Epithelial cell of proximal tubule (primary cell): ENCODE measurements at regions not wholly inside any gene's neighbourhood (a gene's known extent, or its start where the extent isn't known, plus 50 kb on each side); places are given as distances from the start of the nearest gene placed in this dataset.

ENCODE experiments used
- DNase-seq: peaks from one replicate; pipeline ENCODE4 v3.0.0-alpha.2; 2011; ENCODE audit warnings: low read depth
- H3K4me3 ChIP-seq: 2 replicates; pipeline ENCODE4 v1.5.1; 2011; ENCODE audit warnings: low read depth, mild to moderate bottlenecking, low read length
- TF ChIP-seq, protein P1 (sequence below): conservative IDR thresholded peaks from 2 replicates; pipeline ENCODE4 v1.5.1; 2012; ENCODE audit warnings: low read depth, mild to moderate bottlenecking, low read length

DNA sequence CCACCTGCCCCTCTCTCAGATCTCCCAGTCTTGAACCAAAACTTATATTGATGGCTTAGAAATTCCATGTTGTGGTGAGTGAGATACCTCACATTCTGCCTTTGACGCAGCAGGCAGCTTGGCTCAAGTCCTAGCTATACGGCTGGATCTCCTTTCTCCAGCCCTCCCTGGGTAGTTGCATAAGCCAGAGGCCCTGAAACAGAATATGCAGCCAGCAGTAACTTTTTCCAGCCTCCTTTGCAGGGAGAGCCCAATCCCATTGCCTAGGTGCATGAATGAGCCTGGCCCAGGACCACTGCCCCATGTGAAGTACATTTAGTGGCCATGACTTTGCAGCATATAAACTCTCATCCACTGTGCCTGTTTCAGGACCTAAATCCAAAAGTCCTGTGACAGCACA lies 202.2 kb upstream of the CDYL start:
- TF ChIP-seq, protein P1, sequence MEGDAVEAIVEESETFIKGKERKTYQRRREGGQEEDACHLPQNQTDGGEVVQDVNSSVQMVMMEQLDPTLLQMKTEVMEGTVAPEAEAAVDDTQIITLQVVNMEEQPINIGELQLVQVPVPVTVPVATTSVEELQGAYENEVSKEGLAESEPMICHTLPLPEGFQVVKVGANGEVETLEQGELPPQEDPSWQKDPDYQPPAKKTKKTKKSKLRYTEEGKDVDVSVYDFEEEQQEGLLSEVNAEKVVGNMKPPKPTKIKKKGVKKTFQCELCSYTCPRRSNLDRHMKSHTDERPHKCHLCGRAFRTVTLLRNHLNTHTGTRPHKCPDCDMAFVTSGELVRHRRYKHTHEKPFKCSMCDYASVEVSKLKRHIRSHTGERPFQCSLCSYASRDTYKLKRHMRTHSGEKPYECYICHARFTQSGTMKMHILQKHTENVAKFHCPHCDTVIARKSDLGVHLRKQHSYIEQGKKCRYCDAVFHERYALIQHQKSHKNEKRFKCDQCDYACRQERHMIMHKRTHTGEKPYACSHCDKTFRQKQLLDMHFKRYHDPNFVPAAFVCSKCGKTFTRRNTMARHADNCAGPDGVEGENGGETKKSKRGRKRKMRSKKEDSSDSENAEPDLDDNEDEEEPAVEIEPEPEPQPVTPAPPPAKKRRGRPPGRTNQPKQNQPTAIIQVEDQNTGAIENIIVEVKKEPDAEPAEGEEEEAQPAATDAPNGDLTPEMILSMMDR, result no peak
- no peak overlapping the region for H3K4me3 ChIP-seq
- no peak for DNase-seq

DNA sequence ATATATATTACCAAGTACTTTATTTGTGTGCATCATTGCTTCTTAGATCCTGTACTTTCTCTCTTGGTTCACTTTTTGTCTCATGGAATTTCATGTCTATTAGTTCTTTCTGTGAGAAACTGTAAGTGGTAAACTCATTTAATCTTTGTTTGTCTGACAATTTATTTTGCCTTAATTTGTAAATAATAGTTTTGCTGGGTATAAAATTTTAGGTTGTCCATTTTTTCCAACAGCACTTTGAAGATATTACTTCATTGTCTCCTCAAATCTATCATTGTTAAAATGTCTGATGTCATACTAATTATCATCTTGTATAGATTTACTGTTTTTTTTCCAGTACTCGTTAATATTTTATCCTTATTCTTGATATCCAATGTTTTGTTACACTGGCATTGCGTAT lies 205.2 kb upstream of the CDYL start:
- no peak overlapping the region for H3K4me3 ChIP-seq
- no peak for DNase-seq
- TF ChIP-seq, protein P1, result no peak

DNA sequence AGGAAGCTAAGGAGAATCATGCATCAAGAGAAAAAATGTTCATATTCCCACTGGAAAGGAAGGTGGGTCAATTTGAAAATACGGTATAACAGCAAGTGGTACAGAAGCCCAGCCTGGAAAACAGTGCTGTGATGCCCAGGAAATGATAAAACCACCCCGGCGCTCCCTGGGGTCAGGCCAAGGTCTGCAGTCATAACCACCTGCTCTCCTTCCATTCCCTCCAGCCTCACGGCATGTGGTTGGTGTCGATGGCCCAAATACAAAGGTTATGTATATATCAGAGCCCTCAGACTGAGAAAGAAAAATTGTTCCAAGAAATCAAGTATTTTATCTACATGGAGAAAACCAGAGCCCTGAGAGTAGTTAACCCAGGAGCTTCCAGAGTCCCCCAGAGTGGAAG lies 208.1 kb upstream of the CDYL start:
- TF ChIP-seq, protein P1, result no peak
- no peak overlapping the region for H3K4me3 ChIP-seq
- DNase-seq, result no peak

DNA sequence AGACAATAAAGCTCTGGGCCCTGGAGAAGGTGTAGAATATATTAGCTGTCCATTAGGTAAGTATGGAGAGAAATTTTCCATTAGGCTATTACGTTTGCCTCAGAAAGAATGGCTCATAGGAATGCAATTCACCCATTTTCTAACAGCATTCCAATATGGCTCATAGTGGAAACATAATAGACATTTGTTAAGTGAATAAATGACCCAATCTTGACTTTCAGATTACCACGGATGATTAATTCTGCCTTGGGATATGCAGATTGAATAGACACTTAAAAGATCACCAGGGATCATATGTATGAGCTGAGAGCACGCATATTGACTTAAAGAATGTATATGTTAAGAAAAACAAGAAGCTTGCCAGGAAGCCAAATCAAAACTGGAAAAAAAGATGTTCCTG lies 209.1 kb upstream of the CDYL start:
- DNase-seq, result no peak
- TF ChIP-seq, protein P1, result no peak
- H3K4me3 ChIP-seq, result no peak overlapping the region

- TF ChIP-seq, protein P1, result no peak
- DNase-seq, result no peak
- no peak overlapping the region for H3K4me3 ChIP-seq
Measured at GRCh38 chr6:4565301-4566250, 210.6 kb upstream of the CDYL start.

GRCh38 chr6:4564801-4565271 lies 211.4 kb upstream of the CDYL start:
- no peak overlapping the region for H3K4me3 ChIP-seq
- DNase-seq, result no peak
- TF ChIP-seq, protein P1, result no peak

GRCh38 chr6:4563877-4564276 lies 212.3 kb upstream of the CDYL start:
- no peak for DNase-seq
- TF ChIP-seq, protein P1, result no peak
- H3K4me3 ChIP-seq, result no peak overlapping the region
